GM19025 (cell line): ENCODE measurements at regions not wholly inside any gene's neighbourhood (a gene's known extent, or its start where the extent isn't known, plus 50 kb on each side); places are given as distances from the start of the nearest gene placed in this dataset.

Experiments
- ATAC-seq: cut with Tn5 transposase; IDR thresholded peaks from one replicate; pipeline ENCODE4 v1.9.1; 2021; ENCODE audit warnings: mild to moderate bottlenecking, low read depth, moderate library complexity; ENCODE audit not compliant: unreplicated experiment

DNA sequence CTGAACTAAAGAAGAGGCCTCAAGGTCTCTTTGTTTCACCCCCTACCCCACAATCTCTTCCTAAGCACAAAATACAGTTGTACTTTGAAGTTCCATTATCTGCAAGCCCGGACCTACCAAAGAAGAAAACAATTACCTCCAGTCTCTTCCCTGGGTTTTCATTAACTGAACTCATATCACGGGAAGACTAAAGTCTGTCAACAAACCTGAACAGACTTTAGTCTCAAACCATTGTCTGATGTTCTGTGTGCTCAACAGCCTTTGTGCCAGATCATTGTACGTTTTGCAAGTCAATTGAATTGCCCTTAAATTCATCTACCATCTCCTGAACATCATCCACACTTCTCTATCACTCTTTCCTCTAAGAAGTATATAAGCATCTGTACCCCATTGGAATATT is 1021.9 kb upstream of the CDH2 start:
- no peak for ATAC-seq

DNA sequence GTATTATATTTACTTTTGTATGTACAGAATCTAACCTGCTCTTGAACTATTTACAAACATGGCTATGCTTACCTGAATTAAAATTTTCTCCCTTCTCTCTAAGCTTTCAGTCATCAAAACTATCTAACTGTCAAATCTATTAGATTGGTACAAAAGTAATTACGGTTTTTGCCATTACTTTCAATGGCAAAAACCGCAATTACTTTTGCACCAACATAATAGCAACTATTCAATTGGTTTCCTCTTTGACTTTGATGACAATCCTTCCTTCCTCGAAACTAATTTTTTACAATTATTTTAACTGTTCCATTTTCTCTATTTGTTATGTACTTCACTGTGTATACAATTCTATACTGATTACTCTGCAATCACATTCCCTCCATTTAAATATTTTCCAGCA is 1019.4 kb upstream of the CDH2 start:
- ATAC-seq: no peak

DNA sequence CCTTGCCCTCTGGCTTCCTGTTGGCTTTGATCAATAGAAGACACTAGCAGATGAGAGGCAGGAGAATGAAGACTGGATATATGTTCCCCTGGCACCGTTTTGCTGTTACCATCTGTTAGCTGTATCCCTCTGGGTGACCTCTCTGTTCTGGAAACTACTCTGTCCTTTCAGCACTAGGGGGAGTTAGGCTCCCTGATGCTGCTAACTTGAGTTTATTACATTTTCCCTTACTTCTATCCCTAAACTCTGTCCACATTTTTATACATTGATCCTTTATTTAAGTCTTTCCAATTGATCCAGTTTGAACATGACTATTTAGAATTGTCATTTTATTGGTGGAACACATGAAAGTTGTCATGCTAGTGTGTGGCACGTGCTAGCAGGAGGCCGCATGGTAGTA is 1014.3 kb upstream of the CDH2 start:
- no peak for ATAC-seq

DNA sequence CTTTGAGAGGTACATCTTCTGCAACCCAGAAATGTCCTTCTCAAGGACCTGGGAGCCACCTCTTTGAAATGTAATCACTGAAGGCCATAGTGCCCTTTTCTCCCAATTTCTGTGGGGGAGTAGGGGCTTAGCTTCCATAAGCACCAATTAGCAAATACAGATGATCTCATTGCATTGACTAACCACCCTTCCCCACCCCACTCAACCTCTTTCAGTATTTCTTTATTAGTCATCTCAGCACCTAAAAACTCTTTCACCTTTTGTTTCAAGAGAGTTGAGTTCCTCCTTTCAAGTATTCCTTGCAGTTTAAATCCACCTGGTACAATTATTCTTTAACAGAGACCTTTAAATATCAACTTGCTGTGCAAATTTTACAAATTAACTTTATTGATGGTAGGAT is 1011.8 kb upstream of the CDH2 start:
- ATAC-seq: no peak

DNA sequence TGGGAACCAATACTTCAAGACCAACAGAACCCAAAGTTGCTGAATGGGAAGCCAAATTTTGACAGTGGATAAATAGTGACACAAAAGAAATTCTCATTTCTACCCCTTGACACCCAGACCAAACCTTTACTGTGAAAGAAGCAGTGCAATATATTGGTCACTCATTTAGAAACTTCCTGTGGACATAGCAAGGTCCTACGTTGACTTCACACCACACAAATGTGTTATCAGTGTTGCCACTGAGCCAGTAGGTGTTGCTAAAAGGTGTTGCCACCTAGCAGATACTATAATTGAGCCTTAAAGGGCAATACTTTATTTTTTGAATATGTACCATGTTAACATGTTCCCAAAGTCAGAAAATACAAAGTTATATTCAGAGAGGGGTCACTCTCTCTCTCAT is 1008.9 kb upstream of the CDH2 start:
- no peak for ATAC-seq

DNA sequence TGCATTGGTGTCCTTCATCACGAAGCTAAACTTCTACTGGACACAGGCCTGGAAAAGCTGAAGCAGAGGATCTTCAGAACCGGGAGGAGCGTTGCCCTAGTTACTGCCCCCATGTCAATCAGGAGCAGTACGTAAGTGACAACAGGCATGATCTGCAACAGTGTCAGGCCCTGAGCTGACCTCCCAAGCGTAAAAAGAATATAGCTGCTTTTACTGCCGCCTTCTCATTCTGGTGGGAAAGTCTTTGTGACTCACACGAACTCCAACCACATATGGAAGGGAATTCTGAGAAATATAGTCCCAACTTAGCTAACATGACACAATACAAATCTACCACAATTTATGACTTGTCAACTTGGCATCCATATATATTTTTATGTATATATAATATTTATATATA is 1007.7 kb upstream of the CDH2 start:
- ATAC-seq: no peak

DNA sequence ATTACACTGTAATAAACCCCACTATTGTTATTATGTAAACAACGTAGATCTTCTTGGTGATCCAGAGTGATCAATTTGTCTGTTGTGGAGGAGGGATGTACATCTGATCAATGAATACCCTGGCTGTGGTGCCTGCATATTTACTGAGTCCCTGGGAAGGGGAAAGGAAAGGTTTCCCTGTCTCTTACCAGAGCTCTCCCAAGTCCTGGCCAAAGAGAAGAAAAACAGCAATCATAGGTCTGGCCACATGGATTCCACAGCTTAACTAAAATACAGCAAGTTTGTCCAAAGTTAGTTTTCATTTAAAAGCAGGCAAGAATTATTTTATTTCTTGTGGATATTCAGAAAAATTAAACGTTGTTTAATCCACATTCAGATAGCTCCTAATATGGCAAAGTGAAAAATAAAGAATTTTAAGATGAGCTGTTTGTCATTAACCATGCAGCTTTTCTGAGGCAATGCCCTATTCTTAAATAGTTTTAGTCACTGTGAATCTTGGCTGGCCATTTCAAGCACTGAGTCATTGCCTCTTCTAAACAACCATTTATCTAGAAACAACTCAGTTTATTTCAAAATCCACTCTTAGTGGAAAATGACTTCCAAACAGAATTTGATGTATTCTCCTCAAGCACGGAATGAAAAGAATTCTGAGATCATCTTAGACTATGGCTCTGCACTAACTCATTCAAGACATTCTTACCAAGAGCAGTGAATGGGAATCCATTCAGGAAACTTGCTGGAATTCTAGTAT is 1004.4 kb upstream of the CDH2 start:
- ATAC-seq: no peak

DNA sequence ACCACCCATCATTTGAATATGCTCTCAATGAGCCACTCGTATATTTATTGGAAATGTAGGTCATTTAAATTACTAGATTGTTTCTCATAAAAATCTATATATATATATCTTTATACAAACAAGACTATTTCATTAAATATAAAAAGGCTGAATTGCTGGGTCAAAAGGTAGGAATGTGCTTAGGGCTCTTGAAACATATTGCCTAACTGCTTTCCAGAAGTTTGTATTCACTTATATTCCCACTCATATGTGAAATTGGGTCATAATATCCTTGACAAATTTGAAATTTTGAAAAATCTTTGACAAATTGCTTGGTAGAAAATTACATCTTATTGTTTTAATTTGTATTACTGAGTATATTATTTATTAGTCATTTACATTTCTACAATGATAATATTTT is 999.8 kb upstream of the CDH2 start:
- ATAC-seq: no peak

DNA sequence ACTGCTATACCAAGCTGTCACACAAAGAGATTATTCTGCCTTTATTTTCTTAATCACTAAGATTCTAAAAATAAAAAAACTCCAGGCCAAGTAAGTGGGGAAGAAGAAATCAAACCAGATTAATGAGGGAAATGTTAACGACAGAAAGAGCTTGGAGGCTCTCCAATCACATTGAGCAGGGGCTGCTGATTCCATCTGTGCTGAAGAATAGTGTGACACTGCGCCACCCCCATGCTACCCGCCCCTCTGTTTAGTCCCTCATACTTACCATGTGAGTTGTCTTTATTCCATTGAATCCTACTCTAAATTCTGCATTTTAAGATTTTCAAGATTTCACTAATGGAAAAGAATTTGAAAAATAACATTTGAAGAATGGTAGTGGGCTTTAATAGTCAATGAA is 998.0 kb upstream of the CDH2 start:
- no peak for ATAC-seq

DNA sequence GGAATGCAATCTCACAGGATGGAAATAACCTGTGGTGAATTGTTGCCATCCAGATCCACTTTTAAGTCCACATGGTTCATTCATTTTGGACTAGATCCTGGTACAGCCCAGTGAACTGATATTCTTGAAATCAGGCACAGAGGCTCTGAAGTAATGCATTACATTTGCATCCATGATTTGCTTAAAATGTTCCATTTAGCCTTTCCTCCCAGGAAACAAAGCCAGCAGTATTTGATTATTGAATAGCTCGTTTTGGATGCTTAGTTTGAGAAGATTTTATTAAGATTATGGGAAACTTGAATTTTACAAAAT is 995.8 kb upstream of the CDH2 start:
- ATAC-seq: no peak

DNA sequence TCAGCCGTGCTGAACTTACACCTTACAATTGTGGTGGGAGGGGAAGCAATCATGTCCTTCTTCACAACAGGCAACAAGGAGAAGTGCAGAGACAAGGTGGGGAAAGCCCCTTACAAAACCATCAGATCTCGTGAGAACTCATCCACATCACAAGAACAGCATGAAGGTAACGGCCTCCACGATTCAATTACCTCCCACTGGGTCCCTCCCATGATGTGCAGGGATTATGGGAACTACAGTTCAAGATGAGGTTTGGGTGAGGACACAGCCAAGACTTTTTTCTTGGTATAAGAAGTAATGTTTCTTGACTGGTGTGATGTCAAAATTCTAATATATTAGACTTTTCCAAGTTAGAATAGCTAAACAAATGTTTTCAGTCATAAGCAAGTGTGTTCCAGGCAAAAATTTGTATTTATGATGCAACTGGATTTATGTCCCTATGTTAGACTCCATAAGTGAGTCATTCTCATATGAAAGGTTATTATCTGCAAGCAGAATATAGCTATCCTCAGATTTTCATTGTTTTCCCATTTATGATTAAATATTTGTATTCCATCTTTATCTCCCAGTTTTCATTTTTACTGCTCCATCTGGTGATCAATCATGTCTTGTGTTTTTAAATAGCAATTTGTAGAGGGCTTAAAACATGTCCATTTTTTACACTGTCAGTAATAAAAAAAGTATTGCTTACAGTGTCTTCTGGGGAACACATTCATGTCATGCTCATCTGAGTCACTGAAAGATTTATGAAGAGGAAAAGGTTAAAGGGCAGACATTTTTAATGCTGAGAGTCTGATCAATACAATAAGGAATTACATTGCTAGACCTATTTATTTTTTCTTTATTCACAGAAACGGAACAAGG is 995.2 kb upstream of the CDH2 start:
- no peak for ATAC-seq

DNA sequence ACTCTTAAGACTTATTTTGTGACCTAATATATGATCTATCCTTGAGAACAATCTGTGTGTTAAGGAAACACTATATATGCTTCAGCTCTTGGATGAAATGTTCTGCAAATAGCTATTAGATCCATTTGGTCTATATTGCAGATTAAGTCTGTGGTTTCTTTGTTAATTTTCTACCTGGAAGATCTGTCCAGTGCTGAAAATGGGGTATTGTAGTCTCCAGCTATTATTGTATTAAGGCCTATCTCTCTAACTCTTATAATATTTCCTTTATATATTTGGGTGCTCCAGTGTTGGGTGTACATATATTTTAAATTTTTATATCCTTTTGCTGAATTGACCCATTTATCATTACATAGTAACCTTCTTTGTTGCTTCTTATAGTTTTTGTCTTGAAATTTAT is 992.7 kb upstream of the CDH2 start:
- no peak for ATAC-seq

DNA sequence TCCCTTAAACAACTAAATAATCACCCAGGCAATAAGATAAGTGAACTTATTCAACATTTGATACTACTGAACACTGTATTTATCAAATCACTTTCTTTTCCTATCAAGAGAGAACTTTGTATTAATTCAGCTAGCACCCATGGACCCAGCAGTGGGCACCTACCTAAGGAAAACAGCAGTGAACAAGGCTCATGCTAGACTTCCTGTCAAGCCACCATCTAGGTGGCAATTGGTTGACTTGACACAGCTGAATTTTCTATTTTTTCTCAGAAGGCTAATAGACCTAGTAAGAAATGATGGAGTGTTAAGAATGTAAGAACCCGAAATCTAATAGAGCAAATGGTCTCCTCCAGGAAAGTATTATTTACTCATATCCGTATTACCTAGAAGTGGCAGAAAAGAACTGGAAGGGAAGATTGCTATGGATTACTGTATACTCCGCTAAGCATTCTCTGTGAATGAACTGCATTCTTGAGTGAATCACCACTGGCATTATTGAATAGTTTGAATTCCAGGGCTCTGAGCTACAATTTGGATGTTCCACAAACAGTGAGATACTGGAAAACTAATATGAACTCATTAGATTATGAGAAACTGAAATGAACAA is 988.2 kb upstream of the CDH2 start:
- ATAC-seq: no peak

DNA sequence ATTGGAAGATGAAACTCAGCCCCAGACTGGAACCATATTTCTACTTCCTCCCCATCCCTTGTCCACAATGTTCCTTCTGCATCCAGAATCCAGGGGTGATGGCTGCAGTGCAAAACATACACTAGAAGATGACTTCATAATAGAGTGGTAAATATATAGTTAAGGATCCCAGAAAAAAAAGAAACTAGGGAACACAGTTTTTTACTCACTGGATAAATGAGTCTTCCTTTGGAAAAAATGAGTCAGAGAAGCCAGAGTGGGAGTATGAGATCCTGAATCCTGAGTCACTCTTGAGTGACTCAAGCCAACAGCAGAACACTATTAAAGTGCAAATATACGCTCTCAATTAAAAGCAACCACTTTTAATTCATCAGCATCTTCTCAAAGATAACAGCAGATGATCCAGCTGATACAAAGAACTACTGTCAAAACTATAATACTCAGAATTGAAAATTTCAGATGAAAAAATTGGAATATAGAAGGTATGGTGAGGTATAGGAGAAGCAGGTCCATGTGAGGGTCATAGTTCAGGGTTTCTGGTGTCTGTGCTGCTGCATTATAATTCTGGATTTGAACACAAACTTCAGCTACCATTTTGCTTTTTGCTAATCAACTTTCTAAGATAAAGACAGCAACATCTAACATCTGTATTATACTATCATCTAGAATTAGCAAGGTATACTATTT is 987.2 kb upstream of the CDH2 start:
- no peak for ATAC-seq

DNA sequence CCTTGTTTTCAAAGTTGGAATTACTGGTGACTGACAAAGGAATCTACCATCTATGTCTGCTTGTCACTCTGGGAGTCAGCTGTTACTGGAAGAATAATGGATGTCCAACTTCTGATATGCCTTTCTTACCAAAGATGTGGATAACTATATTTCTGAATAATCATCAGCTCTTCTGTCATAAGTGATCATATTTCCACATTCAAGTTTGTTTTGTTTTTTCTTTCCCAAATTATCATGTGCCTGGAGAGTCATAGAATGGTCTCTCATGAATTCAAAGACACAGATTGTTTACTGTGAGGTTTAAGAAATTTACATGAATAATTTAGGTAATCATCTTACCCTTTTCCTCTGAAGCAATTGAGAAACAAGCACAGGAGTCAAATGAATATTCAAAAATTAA is 986.7 kb upstream of the CDH2 start:
- no peak for ATAC-seq

DNA sequence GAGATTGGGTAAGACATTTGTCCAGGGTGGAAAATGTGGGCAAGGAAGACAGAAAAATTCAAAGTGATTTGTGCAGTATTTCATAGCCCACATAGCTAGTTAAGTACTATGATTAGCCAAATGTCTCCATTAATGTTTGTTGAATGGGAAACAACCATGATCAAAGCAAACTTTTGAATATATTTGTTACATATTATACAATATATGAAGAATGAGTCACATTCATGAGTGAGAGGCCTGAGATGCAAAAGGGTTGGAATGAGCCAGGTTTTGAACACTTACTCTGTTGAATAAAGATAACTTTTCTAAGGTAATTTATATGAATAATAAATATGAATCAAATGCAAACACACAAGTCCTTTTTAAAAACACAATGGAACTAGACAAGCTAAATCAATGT is 984.5 kb upstream of the CDH2 start:
- no peak for ATAC-seq

DNA sequence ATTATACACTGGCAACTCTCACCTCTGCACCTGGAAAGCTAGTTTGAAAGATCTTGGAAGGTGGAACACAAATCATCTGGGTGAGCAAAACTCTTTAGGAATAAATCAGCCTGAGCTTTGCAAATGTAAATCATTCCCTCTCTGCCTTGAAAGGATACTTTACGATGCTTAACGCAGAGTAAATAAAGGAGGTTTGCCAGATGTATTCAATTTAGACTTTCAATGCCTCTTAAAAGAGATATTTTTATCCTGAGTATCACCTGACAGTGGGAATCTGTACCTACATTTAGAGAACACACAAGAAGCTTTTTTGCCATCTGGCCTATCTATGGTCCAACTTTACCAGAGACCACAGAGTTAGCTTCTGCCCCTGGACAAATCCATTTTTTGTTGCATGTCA is 983.2 kb upstream of the CDH2 start:
- ATAC-seq: no peak

DNA sequence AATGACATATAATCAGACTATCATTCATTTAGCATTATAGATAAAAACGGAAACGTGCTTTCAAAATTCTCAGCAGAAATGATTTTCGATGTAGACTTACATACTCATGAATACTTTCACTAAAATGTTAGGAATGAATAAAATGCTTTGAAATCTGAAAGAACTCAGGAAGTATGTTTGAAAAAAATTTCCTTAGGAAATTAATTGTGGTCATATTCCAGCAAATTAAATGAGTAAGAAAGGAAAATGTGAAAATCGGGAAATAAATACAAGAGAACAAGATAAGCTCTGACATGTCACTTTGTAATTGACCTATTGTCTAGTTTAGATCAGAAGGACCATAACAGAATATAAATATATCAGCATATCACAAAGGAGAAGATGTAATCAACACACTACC is 981.0 kb upstream of the CDH2 start:
- ATAC-seq: no peak

DNA sequence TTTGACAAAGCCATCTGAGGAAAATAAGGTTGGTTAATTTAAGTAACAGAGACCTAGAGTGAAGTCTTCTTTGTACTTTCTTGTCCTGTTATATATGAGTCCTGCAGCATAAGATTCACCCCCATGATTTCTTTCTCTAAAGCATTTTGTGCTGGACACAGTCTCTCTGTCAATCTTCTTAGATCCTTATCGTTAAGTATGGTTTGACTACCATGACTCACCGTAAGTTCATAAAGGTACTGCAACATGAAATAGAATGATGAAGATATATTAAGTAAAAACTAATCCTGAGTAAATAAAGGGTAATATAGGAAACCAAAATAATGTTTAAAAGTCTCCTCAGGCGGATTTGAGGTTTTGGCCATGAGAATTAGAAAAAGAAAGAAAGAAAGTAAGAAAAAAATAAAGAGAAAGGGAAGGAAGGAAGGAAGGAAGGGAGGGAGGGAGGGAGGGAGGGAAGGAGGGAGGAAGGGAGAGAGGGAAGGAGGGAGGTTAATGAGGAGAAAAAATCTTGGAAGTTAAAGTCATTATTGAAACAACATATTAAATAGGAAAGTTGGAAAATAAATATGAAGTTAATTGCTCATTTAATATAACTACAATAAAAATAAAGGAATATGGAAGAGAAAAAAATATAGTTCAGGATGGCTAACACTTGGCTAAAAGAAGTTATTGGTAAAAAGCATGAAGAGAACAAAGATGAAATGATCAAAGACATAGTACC is 980.3 kb upstream of the CDH2 start:
- no peak for ATAC-seq

DNA sequence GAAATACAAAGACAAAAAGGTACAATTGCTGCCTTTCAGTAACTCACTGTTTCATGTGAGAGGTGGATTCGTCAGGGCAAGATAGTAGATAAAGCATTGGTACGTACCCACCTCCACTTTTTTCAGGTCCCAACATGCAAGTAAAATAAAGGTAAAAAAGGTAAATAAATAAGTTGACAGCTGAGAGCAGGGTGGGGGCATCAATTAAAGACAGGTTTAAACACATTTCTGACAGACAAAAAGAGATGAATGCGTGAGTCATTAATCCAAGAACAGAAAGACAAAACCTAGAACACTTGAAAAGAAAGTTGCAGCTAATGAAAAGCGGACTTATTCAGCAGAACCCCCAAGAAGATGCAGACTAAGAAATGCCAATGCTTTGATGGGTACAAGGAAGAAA is 979.6 kb upstream of the CDH2 start:
- ATAC-seq: no peak
